Lung (tissue), 11 donors: ENCODE measurements at regions not wholly inside any gene's neighbourhood (a gene's known extent, or its start where the extent isn't known, plus 50 kb on each side); places are given as distances from the start of the nearest gene placed in this dataset.

ENCODE experiments used
- ATAC-seq: fragments of 200-7000 bp; cut with Tn5 transposase; one replicate; pipeline ENCODE4 v1.9.1; 2020; ENCODE audit warnings: moderate number of reproducible peaks; ENCODE audit not compliant: insufficient read depth, low FRiP score
- DNase-seq, 3 donors: peaks; one replicate each; pipeline ENCODE4 v3.0.0-alpha.2; 2013 to 2017
- H3K27ac ChIP-seq, 2 donors: one replicate each; pipeline ENCODE4 v1.5.1; 2013; ENCODE audit warnings: mild to moderate bottlenecking in 2 of 2, moderate library complexity in 2 of 2, control low read depth in 1 of 2, inconsistent platforms in 1 of 2, low read depth in 1 of 2, low read length in 1 of 2
- H3K27me3 ChIP-seq, 3 donors: one replicate each; pipeline ENCODE4 v1.5.1; 2013; ENCODE audit warnings: low read length in 2 of 3; ENCODE audit not compliant: control insufficient read depth in 3 of 3, insufficient read depth in 3 of 3
- H3K36me3 ChIP-seq, 4 donors: one replicate each; pipeline ENCODE4 v1.5.1; 2013; ENCODE audit warnings: low read length in 4 of 4, mild to moderate bottlenecking in 1 of 4, moderate library complexity in 1 of 4; ENCODE audit not compliant: control insufficient read depth in 4 of 4, insufficient read depth in 4 of 4
- H3K4me1 ChIP-seq, 5 donors: one replicate each; pipeline ENCODE4 v1.5.1; 2013; ENCODE audit warnings: low read length in 5 of 5, mild to moderate bottlenecking in 2 of 5, moderate library complexity in 1 of 5; ENCODE audit not compliant: control insufficient read depth in 5 of 5, insufficient read depth in 5 of 5
- H3K4me3 ChIP-seq: one replicate; pipeline ENCODE4 v1.5.1; 2013; ENCODE audit warnings: mild to moderate bottlenecking, control low read depth, moderate library complexity
- H3K9ac ChIP-seq, 2 donors: one replicate each; pipeline ENCODE4 v1.5.1; 2013; ENCODE audit warnings: low read length in 2 of 2, control low read depth in 1 of 2; ENCODE audit not compliant: insufficient read depth in 1 of 2
- H3K9me3 ChIP-seq, 4 donors: one replicate each; pipeline ENCODE4 v1.5.1; 2013; ENCODE audit warnings: low read length in 3 of 4, mild to moderate bottlenecking in 1 of 4, moderate library complexity in 1 of 4; ENCODE audit not compliant: control insufficient read depth in 4 of 4, insufficient read depth in 3 of 4
- CTCF ChIP-seq: IDR thresholded peaks from 2 replicates; pipeline ENCODE4 v1.5.1; 2012; ENCODE audit warnings: mild to moderate bottlenecking; ENCODE audit errors: control extremely low read depth, extremely low read depth
- WGBS, 2 donors: extraction: QIAGEN DNeasy Blood & Tissue Kit; methylation state at CpG; one replicate each; pipeline ENCODE4 v1.1.7; 2013; 5-methylcytosine and 5-hydroxymethylcytosine counted together
- donor health status: control.
- donor health status: control.
- donor health status: Bipolar disorder and iron deficiency.
- donor health status: healthy.
- donor health status: DM: yes; HTN: yes; CAD: no.

GRCh38 chr5:51194671-51195070 lies 188.6 kb upstream of the ISL1 start:
- no peaks in the 10 kb centered on the region for H3K36me3 ChIP-seq
- H3K27me3 ChIP-seq: peaks cover 0 to 25% (median 4%) of the 10 kb centered on the region in 3 donors
- H3K27ac ChIP-seq: no peak overlapping the region
- H3K4me3 ChIP-seq: no peak overlapping the region
- H3K9ac ChIP-seq: no peak overlapping the region
- H3K9me3 ChIP-seq: no peaks in the 10 kb centered on the region
- no peak for TF ChIP-seq CTCF
- DNase-seq (peak; percentile 41 to 82 (median 81)), ATAC-seq (no peak)
- peaks cover 0 to 6% (median 0%) of the 10 kb centered on the region in 5 donors for H3K4me1 ChIP-seq
- WGBS, 2 donors: 28 to 43% methylated on average over 2 of the region's 2 CpGs

- WGBS, 2 donors: 69 to 78% methylated on average over 6 of the region's 6 CpGs
- Histone ChIP-seq H3K27ac (no peak overlapping the region), H3K9ac (no peak overlapping the region), H3K27me3 (peaks cover 0 to 22% (median 3%) of the 10 kb centered on the region in 3 donors), H3K9me3 (peaks cover 0 to 3% (median 0%) of the 10 kb centered on the region in 4 donors), H3K4me3 (no peak overlapping the region), H3K4me1 (no peaks in the 10 kb centered on the region), H3K36me3 (no peaks in the 10 kb centered on the region)
- ATAC-seq (no peak), DNase-seq (no peak)
- no peak for TF ChIP-seq CTCF
Observed at GRCh38 chr5:51201024-51201423, 182.2 kb upstream of the ISL1 start.

- Histone ChIP-seq H3K4me3 (no peak overlapping the region), H3K27ac (no peak overlapping the region), H3K36me3 (no peaks in the 10 kb centered on the region), H3K9me3 (peaks cover 0 to 3% (median 0%) of the 10 kb centered on the region in 4 donors), H3K4me1 (no peaks in the 10 kb centered on the region), H3K27me3 (peaks cover 0 to 20% (median 3%) of the 10 kb centered on the region in 3 donors), H3K9ac (no peak overlapping the region)
- ATAC-seq: no peak
- 89 to 96% methylated on average over 1 of the region's 1 CpG for WGBS, 2 donors
- TF ChIP-seq CTCF: no peak
- no peak for DNase-seq
Observed at GRCh38 chr5:51201708-51202107, 181.5 kb upstream of the ISL1 start.

- H3K27me3 ChIP-seq: peaks cover 0 to 16% (median 3%) of the 10 kb centered on the region in 3 donors
- H3K4me1 ChIP-seq: no peaks in the 10 kb centered on the region
- no peak for ATAC-seq
- TF ChIP-seq CTCF: no peak
- no peak overlapping the region for H3K9ac ChIP-seq
- WGBS, 2 donors: 45 to 57% methylated on average over 2 of the region's 2 CpGs
- peaks cover 0 to 3% (median 0%) of the 10 kb centered on the region in 4 donors for H3K9me3 ChIP-seq
- H3K27ac ChIP-seq: no peak overlapping the region
- no peaks in the 10 kb centered on the region for H3K36me3 ChIP-seq
- peak in 1 of 3 donors; percentile 7 for DNase-seq
- no peak overlapping the region for H3K4me3 ChIP-seq
Observed at GRCh38 chr5:51202161-51202560, 181.1 kb upstream of the ISL1 start.
